ENCODE measurements at regions not wholly inside any gene's neighbourhood (a gene's known extent, or its start where the extent isn't known, plus 50 kb on each side); places are given as distances from the start of the nearest gene placed in this dataset.
"Not testable (repeated sequence)": the region's sequence is repeated elsewhere in the genome, so short reads cannot be mapped to it uniquely, and the experiment has no call there.

DNA sequence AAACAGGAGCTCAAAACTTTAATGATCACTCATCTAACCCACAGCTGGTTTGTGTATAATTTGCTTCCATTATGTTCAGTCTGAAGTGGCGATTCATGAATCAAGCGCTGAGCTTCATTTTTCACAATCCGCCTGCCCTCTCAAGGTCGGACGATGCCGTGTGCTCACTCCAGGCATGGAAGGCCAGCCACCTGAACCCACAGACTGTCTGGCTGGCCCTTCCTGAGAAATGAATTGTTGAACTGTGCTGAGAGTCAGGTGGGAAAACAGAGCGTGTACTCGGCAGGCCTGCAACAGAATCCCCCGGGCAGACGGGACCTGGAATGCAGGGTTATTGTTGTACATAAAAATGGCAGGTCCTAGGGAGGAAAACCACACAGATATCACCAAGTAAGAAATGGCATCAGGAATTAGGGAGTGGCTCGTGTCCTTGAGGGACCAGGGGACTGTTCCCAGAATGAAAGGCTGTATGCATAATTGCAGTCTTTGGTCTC, 375.7 kb downstream of the IRX2 start:
- DNase-seq, result no peak

DNA sequence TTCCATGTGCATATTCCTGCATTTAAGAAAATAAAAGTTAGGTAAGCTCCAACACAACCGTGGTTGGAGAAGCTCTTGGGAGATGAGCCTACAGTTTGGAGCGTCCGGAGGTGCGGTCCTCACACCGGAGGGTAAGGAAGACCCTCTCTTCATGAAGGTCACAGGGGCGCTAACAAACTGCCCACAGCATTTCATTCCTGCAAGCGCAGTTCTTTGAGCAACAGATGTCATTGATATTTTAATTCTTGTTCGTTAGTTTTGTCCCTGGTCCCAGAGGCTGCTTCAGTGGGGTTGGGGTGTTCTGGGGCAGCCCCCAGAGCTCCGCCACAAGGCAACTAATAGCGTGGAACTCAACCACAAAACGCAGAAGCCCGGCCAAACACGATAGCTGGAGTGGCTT, 376.2 kb downstream of the IRX2 start:
- no peak for DNase-seq

DNA sequence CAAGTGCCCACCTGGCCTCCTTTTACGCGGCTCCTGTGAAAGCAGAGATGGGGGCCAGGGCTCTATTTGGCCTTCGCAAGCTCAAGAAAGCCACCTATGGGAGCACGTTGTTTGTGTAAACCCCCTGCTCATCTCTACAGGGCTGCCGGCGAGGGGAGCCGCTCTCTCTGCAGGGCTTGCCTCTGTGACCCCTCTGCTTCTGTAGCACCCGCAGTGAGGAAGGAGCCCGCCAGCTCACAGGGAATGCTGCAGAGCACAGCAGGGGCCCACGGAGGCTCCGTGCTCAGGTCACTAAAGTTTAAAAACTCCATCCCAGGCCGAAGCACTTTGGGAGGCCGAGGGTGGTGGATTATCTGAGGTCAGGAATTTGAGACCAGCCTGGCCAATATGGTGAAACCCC, 376.8 kb downstream of the IRX2 start:
- DNase-seq, result no peak

DNA sequence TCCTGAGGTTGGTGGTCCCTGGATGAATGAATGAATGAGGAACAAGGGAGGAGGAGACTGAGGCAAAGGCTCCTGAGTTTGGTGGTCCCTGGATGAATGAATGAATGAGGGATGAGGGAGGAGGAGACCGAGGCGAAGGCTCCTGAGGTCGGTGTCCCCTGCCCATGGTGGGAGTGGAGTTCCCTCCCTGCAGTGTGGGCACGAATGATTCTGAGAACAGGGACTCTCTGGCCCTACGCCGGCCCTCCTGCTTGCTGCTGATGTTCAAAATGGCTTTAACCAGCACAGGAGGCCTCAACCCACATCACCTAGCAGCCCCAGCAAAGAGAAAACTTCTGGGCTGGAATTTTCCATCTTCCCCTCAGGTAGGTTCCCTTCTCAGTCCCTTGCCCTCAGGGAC, 377.8 kb downstream of the IRX2 start:
- no peak for DNase-seq

DNA sequence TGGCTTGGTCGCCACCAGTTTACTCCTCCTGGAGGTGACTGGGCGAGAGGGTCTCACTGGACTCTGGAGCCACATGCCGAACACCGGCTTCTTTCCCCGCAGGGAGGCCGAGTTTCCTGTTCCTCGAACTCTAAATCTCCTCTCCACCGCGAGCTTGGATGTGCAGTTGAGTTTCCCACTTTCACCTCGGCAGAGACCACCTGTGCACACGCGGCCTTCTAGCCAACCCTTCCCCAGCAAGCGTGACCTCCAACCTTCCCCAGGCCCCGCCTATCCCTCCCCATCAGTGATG, 380.1 kb downstream of the IRX2 start:
- DNase-seq, result no peak

DNA sequence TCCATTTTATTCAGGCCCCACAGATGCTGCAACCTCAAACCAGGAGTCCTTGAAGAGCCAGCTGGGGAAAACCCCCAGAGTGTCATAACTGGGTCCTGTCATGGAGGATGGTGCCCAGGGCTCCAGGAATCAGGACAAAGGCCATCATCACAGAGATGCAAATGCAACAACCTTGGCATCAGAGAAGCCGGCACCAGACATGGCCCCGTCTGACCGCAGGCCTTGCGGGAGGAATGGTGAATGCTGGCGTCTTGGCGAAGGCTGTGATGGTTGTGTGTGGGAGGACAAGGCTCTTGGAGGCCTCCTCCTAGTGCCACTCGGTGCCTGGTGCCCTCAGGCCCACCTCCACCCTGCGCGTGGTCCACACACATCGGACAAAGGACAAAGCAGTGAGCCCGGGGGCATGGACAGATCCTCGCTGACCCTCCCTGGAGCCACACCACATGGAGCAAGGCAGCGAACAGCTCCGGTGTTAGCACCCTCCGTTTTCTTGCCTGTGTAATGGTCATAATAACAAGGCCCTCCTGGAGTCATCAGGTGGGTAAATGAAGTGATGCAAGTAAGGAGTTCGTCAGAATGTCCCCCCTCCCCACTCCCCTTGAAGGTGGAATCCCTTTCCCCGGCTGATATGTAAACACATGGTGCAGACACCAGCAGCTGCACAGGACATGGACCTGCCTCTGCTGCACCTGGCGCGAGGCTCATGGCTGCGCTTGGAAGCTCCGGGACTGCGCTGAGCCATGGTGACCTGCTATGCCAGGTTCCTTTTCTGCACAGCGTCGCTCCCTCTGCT, 380.7 kb downstream of the IRX2 start:
- no peak for DNase-seq

DNA sequence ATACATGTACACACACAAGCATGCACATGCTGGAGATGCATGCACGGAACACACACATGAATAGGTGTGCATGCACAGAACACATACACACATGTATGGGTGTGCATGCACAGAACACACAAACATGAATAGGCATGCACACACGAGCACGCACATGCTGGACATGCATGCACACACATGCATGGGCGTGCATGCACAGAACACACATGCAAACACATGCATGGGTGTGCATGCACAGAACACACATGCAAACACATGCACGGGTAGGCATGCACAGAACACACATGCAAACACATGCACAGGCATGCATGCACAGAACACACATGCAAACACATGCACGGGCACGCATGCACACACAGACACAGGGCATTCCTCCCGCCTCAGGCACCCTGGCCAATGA, 382.3 kb downstream of the IRX2 start:
- no peak for DNase-seq

DNA sequence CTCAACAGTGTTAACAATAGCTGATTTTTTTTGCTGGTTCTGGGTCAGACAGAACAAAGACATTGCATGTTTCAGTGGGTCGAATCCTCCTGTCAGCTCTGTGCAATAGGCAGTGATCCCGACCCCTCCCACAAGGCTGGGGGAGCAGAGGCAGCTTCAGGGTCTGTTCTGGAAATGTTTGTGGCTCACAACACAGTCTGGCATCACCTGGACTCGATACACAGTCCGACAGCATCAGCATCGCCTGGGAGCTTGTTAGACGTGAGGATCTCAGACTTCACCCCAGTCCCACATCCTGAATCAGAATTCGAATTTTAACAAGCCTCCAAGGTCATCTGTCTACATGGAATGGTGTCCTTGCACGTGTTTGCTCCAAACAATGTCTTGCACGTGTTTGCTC, 384.7 kb downstream of the IRX2 start:
- DNase-seq, result no peak

DNA sequence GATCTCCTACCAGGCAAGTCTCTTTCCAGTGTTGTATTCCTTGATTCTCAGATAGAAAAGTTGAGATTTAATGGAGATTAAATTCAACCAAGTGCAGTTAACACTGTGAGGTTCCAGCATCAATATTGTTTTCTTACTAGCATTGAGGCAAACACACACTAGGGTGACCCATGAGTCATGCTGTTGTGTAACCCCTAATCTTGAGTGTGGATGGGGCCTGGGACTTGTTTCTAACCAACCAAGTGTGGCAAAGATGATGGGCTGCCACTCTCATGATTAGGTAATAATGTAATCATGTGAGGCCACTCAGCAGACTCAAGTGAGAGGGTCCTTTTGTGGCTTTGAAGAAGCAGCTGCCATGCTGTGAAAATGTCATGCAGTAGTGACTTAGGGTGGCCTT, 394.2 kb downstream of the IRX2 start:
- DNase-seq, result no peak

DNA sequence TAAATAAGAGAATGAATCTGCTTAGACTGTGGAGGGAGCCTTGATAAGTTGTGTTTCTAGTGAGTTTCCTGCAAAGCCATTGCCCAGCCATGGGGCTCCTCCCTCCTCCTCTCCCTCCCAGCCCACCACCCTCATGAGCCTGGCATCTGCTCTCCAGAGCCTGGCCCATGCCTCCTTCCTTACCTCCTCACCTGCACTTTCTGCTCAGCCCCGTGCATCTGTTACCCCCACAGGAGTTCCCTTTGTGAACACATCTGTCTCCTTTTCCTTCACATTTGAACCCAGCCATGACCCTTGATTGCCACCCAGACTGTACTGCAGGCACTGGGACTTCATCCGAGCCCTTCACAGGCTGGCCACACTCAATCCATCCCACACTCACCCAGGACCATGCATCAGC, 395.6 kb downstream of the IRX2 start:
- DNase-seq, result no peak

DNA sequence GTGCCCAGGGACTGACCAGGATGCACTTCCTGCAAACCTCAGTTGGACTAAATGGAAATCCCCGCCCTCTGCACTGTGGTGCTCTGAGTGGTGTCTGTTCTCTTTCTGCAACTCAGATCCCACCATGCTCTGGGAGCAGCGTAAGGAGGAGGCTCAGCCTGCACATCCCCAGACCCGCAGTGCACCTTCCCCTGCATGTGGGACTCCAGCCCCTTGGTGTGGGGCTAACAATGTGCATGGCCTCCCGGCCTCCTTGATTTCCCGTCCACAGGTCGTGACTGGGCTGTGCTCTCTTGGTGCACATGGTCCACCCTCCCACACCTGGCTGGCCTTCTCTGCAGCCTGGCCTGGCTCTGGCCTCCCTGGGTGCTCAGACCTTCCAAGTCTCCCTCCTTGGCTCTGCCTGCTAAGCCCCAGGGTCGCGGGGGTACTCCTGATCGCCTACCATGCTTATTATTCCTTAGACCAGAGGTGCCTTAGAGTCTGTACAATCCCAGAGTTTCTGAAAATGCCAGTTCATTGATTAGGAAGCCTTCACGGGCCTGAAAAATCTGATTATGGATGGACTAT, 397.5 kb downstream of the IRX2 start:
- no peak for DNase-seq

DNA sequence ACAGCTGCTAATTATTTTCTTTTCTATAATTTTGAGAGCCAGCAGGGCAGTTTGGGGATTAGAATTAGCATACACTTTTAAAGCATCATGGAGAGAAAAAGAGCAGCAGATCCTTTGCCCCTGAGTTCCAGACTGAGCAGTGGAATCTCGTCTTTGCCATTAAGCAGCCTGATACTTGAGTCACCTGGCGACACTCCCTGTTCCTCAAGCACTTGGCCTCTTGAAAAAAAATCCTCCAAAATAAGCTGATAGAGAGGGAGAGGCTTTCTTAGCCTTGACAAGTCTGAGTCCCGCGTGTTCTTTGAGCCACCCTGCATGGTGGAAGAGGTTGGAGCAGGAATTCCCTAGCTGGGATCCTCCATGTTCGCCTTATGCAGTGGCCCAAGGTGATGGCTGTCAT, 398.3 kb downstream of the IRX2 start:
- DNase-seq, result no peak

DNA sequence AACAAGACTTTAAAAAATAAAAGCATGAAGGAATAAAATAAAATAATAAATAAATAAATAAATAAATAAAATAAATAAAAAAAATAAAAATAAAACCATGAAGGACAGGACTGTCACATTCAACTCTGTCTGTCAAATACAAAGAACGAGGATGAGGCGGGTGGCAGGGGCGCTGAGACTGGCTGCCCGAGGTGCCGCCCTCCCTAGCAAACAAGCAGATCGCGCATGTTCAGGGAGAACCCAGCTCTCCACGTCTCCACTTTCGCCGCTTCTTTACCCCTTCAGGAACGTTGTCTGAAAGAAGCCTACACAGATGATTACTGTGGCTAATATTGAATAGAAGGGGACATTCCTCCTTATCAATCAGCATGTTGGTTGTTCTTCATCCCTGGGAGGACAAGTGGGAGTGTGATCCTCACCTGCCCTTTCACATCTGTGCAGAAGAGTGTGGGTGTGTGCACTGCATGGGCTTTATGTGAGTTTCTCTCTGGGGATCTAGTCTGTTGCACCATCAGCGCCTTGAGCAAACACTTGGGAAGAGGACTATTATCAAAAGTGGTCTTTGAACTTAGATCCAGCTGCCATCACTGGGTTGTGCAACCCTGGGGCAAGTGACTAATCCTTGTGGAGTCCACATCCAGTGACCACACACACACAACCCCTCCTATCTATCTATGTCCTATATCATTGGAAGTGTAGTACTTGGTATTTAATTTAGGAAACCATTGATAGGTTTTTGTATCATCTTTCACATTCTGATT, 399.2 kb downstream of the IRX2 start:
- DNase-seq, result no peak

DNA sequence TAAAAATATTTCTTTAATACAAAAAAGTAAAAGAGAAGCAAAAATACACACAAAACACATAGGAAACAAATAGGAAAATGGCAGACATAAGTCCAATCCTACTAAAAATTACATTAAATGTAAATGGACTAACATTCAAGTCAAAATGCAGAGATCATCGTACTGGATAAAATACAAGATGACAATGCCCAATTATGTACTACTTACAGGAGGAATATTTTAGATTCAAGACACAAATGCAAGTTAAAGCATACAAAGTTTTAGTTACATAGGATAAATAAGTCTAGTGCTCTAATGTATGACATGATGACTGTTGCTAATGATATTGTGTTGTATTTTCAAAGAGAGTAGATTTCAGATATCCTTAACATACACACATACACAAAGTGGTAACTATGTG, 401.7 kb downstream of the IRX2 start:
- DNase-seq, result not testable (repeated sequence)

DNA sequence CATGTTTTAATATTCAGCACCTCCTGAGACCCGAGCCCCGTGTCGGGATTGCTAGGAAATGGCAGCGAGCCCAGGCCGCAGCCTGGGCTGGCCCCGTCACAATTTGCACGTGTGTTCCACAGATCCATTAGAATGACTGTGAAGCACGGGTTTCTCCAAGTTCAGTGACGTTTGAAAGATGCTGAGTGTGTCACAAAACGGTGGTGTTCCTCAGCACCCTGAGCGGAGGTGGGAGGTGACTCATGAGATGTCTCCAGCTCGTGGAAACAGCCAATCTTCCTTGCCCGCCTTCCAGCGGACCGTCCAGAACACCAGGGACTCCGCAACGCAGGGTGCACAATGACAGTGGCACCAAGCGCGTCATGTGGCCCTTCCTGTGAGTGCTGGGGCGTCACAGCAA, 412.8 kb downstream of the IRX2 start:
- DNase-seq, result no peak

DNA sequence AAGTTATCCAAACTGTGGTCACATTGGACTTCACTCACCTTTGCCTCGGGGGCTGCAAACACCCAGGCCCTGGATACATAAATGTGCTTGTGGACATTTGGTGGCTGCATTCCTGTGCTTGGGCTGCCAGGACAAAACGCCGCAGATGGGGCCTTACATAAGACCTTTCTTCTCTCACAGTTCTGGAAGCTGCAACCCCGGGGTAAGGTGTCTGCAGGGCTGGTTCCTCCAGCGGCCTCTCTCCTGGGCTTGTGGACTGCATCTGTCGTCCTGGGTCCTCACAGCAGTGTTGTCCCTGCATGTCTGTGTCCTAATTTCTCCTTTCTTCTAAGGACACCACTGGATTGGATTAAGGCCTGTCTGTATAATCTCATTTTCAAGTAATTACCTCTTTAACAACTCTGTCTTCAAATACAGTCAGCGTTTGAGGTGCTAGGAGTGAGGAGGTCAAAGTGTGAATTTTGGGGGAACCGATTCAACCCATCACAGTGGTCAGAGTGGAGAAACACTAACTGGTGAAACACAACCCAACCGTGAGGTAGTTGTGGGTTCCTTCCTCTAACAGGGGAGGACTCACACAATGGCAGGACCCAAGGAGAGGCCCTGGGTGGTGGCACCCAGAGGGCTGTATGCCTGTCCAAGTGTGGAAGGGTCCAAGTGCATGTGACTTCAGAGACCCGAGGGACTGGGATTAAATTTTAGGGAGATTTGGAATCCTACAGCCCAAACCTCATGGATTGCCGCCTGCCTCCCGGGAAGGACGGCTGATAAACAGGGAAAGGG, 415.6 kb downstream of the IRX2 start:
- no peak for DNase-seq

DNA sequence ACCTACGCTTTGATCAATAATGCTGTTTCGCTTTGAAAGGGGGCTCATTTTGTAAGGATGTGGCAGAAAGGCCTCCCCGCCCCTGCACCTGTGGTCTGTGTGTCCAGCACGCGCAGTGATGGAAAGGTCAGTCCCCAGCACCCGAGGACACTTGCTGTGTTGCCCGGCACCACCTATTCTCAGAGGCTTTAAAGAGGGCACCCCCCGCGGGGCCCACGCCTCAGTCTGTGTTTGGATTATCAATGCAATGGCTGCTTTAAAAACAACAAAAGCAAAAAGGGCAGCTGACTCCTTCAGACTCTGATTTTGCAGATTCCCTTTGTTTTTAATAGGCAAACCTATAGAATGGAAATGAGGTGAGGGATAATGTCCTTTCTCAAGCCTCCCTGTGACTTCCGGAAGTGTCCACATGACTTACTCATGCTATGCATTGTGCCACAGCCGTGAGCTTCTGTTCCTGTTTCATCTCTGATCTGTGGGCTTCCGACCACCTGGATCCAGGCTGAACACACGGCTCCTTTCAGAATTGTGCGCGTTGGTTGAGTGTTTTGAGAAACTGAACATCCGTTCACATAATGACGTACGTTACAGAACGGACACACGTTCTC, 416.2 kb downstream of the IRX2 start:
- DNase-seq, result no peak

DNA sequence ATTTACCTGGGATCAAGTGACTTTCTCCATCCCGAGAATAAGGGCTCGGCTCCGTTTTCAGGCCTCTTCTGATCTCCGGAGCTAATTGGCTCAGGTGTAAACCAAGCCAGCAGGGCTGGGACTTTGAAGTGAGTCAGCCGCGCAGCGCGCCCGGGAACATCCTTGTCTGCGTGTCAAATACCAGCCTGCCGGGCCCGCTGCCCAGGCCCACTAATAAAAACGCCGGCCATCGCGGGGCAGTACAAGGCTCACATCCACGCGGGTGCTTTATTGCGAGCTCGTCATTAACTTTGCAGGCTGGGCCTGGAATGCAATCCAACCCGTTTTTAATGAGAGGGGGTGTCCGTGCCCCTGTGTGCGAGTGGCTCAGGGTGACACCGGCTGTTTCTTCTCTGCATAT, 416.8 kb downstream of the IRX2 start:
- DNase-seq, result no peak

DNA sequence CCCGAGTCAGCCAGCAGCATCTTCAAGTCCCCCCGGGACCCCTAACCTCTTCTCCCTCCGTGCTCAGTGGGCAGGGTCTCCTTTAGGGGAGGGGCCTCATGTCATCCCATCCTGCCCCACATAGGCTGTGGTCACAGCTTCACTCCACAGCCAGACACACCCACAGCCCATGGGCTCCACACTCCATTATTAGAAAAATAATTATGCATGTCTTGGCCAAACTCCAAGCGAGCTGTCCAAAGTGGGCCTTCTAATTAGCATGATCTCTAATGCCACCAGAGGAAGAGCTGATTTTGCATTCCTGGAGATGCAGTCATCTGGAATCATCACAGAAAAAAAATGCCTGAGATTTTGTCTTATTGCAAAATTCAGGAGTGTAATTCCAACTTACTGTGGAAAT, 418.2 kb downstream of the IRX2 start:
- no peak for DNase-seq

DNA sequence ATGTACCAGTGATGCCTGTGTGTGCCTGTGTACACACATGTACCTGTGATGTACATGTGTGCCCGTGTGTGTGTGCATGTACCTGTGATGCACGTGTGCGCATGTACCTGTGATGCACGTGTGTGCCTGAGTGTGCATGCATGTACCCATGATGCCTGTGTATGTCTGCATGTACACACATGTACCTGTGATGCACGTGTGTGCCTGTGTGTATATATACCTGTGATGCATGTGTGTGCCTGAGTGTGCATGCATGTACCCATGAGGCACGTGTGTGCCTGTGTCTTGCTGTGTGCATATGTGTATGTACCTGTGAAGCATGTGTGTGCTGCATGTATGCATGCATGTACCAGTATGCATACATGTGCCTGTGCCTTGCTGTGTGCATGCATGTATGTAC, 419.0 kb downstream of the IRX2 start:
- no peak for DNase-seq

DNA sequence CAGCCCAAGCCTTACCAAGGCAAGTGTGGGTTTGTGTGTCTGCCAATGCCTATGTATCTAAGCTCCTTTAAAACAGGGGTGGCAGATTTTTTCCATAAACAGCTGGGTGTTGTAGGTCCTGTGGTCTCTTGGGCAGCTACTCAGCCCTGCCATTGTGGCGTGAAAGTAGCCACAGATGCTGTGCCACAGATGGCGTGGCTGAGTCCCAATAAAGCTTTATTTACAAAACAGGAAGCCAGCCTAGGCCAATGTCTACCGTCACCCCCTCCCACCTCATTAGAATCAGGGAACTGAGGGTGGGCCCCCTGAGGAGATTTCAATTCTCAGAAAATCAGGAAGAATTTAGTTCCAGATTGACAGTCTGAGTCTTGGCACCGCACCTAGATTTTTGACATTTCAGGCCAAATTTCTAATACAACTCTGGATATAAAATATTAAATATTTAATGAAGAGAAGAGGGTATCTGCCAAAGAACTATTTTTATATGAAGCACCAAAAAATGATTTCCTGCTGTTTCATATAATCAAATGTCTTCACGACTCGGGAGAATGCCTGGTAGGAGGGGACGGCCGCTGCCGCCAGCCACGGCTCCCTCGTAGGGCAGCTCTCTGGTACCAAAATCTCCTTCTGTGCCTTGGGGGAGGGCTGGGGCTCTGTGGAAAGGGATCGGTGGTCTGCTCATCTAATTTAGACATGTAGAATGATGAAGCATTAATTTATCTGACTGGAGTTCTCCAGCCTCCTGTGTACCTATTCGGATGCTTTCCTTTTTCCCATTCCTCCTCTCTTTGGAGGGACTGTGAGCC, 420.9 kb downstream of the IRX2 start:
- DNase-seq, result no peak

DNA sequence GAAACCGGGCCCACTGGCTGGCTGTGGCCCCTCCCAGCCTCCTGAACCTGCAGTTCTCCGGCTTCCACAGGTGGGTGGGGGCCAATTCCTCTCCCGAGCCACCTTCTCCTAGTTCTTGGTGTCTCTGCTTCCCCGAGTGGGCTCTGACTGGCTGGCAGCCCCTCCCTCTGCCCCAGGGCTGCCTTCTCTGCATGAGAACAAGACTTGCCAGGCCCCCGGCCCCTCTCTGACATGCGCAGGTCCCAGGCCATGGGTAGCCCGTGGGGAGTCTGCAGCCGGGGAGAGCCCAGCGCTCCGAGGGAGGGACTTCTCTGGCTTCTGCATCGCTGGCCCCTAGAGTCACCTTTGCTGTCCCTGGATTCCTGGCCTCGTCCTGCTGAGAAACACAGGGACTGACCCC, 421.7 kb downstream of the IRX2 start:
- DNase-seq, result no peak
